Endometrium (tissue), 2 donors: ENCODE measurements at regions not wholly inside any gene's neighbourhood (a gene's known extent, or its start where the extent isn't known, plus 50 kb on each side); places are given as distances from the start of the nearest gene placed in this dataset.

Experiments used
- FAIRE-seq: peaks from 2 replicates; lab custom pipeline; 2012; peaks lifted over from hg19 to GRCh38; lab: Jason Lieb, UNC
- donor health status: control.
- donor health status: control.

GRCh38 chr15:31275331-31276262 is 51.0 kb upstream of the KLF13 start:
- FAIRE-seq = no peak

DNA sequence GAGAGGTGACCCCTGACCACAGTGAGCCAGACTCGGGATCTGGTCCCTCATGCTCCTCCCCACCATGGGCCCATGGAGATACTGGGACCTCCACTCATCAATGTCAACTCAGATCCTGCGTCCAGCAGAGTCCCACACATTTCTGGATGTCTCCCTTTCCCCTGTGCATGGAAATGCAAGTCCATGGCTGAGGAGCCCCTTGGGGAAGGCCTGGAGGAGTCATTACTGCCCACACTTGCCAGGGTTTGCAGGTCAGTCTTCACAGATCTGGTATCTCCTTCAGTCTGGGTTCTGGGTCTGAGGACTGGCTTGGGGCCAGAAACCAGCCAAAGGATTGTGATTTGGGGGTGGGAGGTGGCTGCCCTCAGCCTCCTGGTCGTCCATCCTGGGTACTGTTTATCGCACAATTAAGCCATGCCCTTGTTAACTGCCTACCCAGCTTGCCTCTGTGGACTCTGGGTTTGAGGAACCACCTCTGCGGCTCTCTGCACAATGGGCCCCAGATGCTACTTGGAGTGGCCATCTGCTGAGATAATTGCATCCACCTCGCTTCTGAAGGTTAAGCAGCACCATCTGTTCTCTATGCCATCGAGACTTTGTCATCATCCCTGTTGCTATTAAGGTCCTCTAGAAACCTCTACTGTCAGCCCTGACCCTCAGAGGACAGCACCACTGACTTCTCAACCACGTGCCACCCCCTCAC is 49.9 kb upstream of the KLF13 start:
- FAIRE-seq = no peak
